HG03095 (cell line): ENCODE measurements at regions not wholly inside any gene's neighbourhood (a gene's known extent, or its start where the extent isn't known, plus 50 kb on each side); places are given as distances from the start of the nearest gene placed in this dataset.

ENCODE experiments used
- ATAC-seq: cut with Tn5 transposase; IDR thresholded peaks from one replicate; pipeline ENCODE4 v1.9.1; 2021; ENCODE audit warnings: moderate library complexity; ENCODE audit not compliant: unreplicated experiment

GRCh38 chr16:66152823-66153393 lies 213.6 kb upstream of the CDH5 start:
- ATAC-seq, result no peak

GRCh38 chr16:66152181-66152580 lies 214.3 kb upstream of the CDH5 start:
- ATAC-seq, result no peak

- no peak for ATAC-seq
Measured at GRCh38 chr16:66150698-66151482, 215.6 kb upstream of the CDH5 start.

- ATAC-seq, result no peak
Measured at GRCh38 chr16:66147291-66147690, 219.2 kb upstream of the CDH5 start.

GRCh38 chr16:66146798-66147197 lies 219.7 kb upstream of the CDH5 start:
- ATAC-seq, result no peak

- ATAC-seq, result no peak
Measured at GRCh38 chr16:66144641-66145040, 221.8 kb upstream of the CDH5 start.

- ATAC-seq, result no peak
Measured at GRCh38 chr16:66143415-66143814, 223.1 kb upstream of the CDH5 start.

GRCh38 chr16:66141885-66142284 lies 224.6 kb upstream of the CDH5 start:
- ATAC-seq, result no peak

- ATAC-seq, result no peak
Measured at GRCh38 chr16:66137853-66138252, 228.6 kb upstream of the CDH5 start.

GRCh38 chr16:66136841-66137240 lies 229.7 kb upstream of the CDH5 start:
- no peak for ATAC-seq

GRCh38 chr16:66135838-66136237 lies 230.7 kb upstream of the CDH5 start:
- no peak for ATAC-seq

- ATAC-seq, result no peak
Measured at GRCh38 chr16:66135421-66135831, 231.1 kb upstream of the CDH5 start.

- no peak for ATAC-seq
Measured at GRCh38 chr16:66134875-66135274, 231.6 kb upstream of the CDH5 start.

GRCh38 chr16:66133643-66134338 lies 232.7 kb upstream of the CDH5 start:
- no peak for ATAC-seq

- ATAC-seq, result no peak
Measured at GRCh38 chr16:66131895-66132294, 234.6 kb upstream of the CDH5 start.

- ATAC-seq, result no peak
Measured at GRCh38 chr16:66131156-66131807, 235.2 kb upstream of the CDH5 start.

GRCh38 chr16:66130296-66130905 lies 236.1 kb upstream of the CDH5 start:
- ATAC-seq, result no peak

GRCh38 chr16:66129196-66129595 lies 237.3 kb upstream of the CDH5 start:
- no peak for ATAC-seq

- no peak for ATAC-seq
Measured at GRCh38 chr16:66128371-66128770, 238.1 kb upstream of the CDH5 start.

GRCh38 chr16:66127459-66128370 lies 238.8 kb upstream of the CDH5 start:
- ATAC-seq, result no peak
